OCI-LY1 (cell line): ENCODE measurements at regions not wholly inside any gene's neighbourhood (a gene's known extent, or its start where the extent isn't known, plus 50 kb on each side); places are given as distances from the start of the nearest gene placed in this dataset.

Source experiments
- H2AFZ ChIP-seq: fragments of 200-600 bp; sonication (generic), shearing (Covaris generic); 2 replicates; pipeline ENCODE4 v1.6.0; 2014; ENCODE audit warnings: antibody characterized with exemption, mild to moderate bottlenecking, low read length
- H3F3A ChIP-seq: fragments of 200-600 bp; sonication (generic), shearing (Covaris generic); 2 replicates; pipeline ENCODE4 v1.6.0; 2014; ENCODE audit warnings: mild to moderate bottlenecking, antibody characterized with exemption, low read length, moderate library complexity; ENCODE audit not compliant: insufficient read depth
- H3K27ac ChIP-seq: fragments of 200-600 bp; sonication (generic); 2 replicates; pipeline ENCODE4 v1.5.1; 2014; ENCODE audit warnings: low read length, mixed run types, mild to moderate bottlenecking, low read depth; ENCODE audit not compliant: poor library complexity, severe bottlenecking
- H3K27me3 ChIP-seq: fragments of 200-600 bp; sonication (generic); 2 replicates; pipeline ENCODE4 v1.6.0; 2014; ENCODE audit warnings: antibody characterized with exemption, mild to moderate bottlenecking, low read length, moderate library complexity; ENCODE audit not compliant: insufficient read depth
- H3K36me3 ChIP-seq: fragments of 200-600 bp; sonication (generic); 2 replicates; pipeline ENCODE4 v1.6.1; 2014; ENCODE audit warnings: mild to moderate bottlenecking, antibody characterized with exemption, low read length, moderate library complexity, mixed read lengths; ENCODE audit not compliant: insufficient read depth
- H3K4me1 ChIP-seq: fragments of 200-600 bp; sonication (generic); 2 replicates; pipeline ENCODE4 v1.5.1; 2014; ENCODE audit warnings: mild to moderate bottlenecking, low read length, moderate library complexity; ENCODE audit not compliant: insufficient read depth, severe bottlenecking
- H3K4me2 ChIP-seq: fragments of 200-600 bp; sonication (generic), shearing (Covaris generic); 2 replicates; pipeline ENCODE4 v1.6.1; 2014; ENCODE audit warnings: low read length
- H3K4me3 ChIP-seq: fragments of 200-600 bp; sonication (generic); 2 replicates; pipeline ENCODE4 v1.5.1; 2014; ENCODE audit warnings: low read length, low read depth, mild to moderate bottlenecking, mixed read lengths; ENCODE audit not compliant: poor library complexity, severe bottlenecking
- H3K79me2 ChIP-seq: fragments of 200-600 bp; shearing (Covaris generic); 2 replicates; pipeline ENCODE4 v1.6.1; 2016; ENCODE audit warnings: mixed run types, low read length, mixed read lengths; ENCODE audit not compliant: insufficient read depth
- H3K9ac ChIP-seq: fragments of 200-600 bp; sonication (generic), shearing (Covaris generic); 2 replicates; pipeline ENCODE4 v1.6.1; 2014; ENCODE audit warnings: mild to moderate bottlenecking, low read length, mixed read lengths
- H3K9me2 ChIP-seq: fragments of 200-600 bp; sonication (generic), shearing (Covaris generic); 2 replicates; pipeline ENCODE4 v1.6.1; 2014; ENCODE audit warnings: low read depth, mild to moderate bottlenecking, low read length, mixed read lengths
- H3K9me3 ChIP-seq: fragments of 200-600 bp; shearing (Covaris generic); 2 replicates; pipeline ENCODE4 v1.6.1; 2014; ENCODE audit warnings: low read length, mixed read lengths
- H4K20me1 ChIP-seq: fragments of 200-600 bp; sonication (generic), shearing (Covaris generic); 2 replicates; pipeline ENCODE4 v1.6.0; 2016; ENCODE audit warnings: mild to moderate bottlenecking, low read length; ENCODE audit not compliant: insufficient read depth
- CTCF ChIP-seq: fragments of 200-600 bp; sonication (generic), shearing (Covaris generic); IDR thresholded peaks from 2 replicates; pipeline ENCODE4 v1.5.1; 2017; ENCODE audit warnings: mild to moderate bottlenecking, antibody characterized with exemption, low read length, moderate library complexity, mixed read lengths
- EZH2 ChIP-seq: fragments of 200-600 bp; sonication (generic), shearing (Covaris generic); IDR thresholded peaks from 2 replicates; pipeline ENCODE4 v1.8.0; 2017; ENCODE audit warnings: borderline replicate concordance, mixed run types, mild to moderate bottlenecking, antibody characterized with exemption, low read length, moderate library complexity, mixed read lengths

GRCh38 chr1:218582646-218583045 lies 237.5 kb downstream of the TGFB2 start:
- H3K36me3 ChIP-seq: no peaks in the 10 kb centered on the region
- no peak overlapping the region for H3K4me3 ChIP-seq
- H2AFZ ChIP-seq: no peak overlapping the region
- H3K79me2 ChIP-seq: no peaks in the 10 kb centered on the region
- TF ChIP-seq CTCF: no peak
- no peaks in the 10 kb centered on the region for H4K20me1 ChIP-seq
- H3F3A ChIP-seq: no peaks in the 10 kb centered on the region
- H3K27me3 ChIP-seq: no peaks in the 10 kb centered on the region
- H3K27ac ChIP-seq: no peak overlapping the region
- no peak overlapping the region for H3K9ac ChIP-seq
- no peak overlapping the region for H3K4me2 ChIP-seq
- no peaks in the 10 kb centered on the region for H3K9me2 ChIP-seq
- no peaks in the 10 kb centered on the region for H3K9me3 ChIP-seq
- H3K4me1 ChIP-seq: no peaks in the 10 kb centered on the region

GRCh38 chr1:218584418-218585155 lies 239.5 kb downstream of the TGFB2 start:
- TF ChIP-seq CTCF: no peak
- no peak for TF ChIP-seq EZH2
- Histone ChIP-seq H3K9me2 (no peaks in the 10 kb centered on the region), H3K4me2 (no peak overlapping the region), H3K36me3 (no peaks in the 10 kb centered on the region), H3K79me2 (no peaks in the 10 kb centered on the region), H3K9ac (no peak overlapping the region), H3K9me3 (no peaks in the 10 kb centered on the region), H3K27ac (no peak overlapping the region), H3K4me3 (no peak overlapping the region), H4K20me1 (no peaks in the 10 kb centered on the region), H3K27me3 (no peaks in the 10 kb centered on the region), H3K4me1 (no peaks in the 10 kb centered on the region), H3F3A (no peaks in the 10 kb centered on the region), H2AFZ (no peak overlapping the region)

- H2AFZ ChIP-seq: no peak overlapping the region
- no peaks in the 10 kb centered on the region for H3K27me3 ChIP-seq
- no peak overlapping the region for H3K4me2 ChIP-seq
- no peaks in the 10 kb centered on the region for H3K79me2 ChIP-seq
- no peak overlapping the region for H3K27ac ChIP-seq
- H3K9me2 ChIP-seq: no peaks in the 10 kb centered on the region
- no peaks in the 10 kb centered on the region for H3F3A ChIP-seq
- H3K9ac ChIP-seq: no peak overlapping the region
- H3K4me3 ChIP-seq: no peak overlapping the region
- H4K20me1 ChIP-seq: no peaks in the 10 kb centered on the region
- no peaks in the 10 kb centered on the region for H3K36me3 ChIP-seq
- no peak for TF ChIP-seq CTCF
- TF ChIP-seq EZH2: no peak
- H3K9me3 ChIP-seq: no peaks in the 10 kb centered on the region
- H3K4me1 ChIP-seq: no peaks in the 10 kb centered on the region
Observed at GRCh38 chr1:218585511-218586184, 240.5 kb downstream of the TGFB2 start.
